HG03571 (cell line): ENCODE measurements at regions not wholly inside any gene's neighbourhood (a gene's known extent, or its start where the extent isn't known, plus 50 kb on each side); places are given as distances from the start of the nearest gene placed in this dataset.

Experiments
- ATAC-seq: cut with Tn5 transposase; IDR thresholded peaks from one replicate; pipeline ENCODE4 v1.9.1; 2021; ENCODE audit not compliant: unreplicated experiment

- no peak for ATAC-seq
Observed at GRCh38 chr18:45518311-45519155, 96.7 kb upstream of the SLC14A2 start.

- no peak for ATAC-seq
Observed at GRCh38 chr18:45519411-45520280, 95.6 kb upstream of the SLC14A2 start.

- ATAC-seq = no peak
Observed at GRCh38 chr18:45521136-45521535, 94.1 kb upstream of the SLC14A2 start.

- no peak for ATAC-seq
Observed at GRCh38 chr18:45521777-45522176, 93.5 kb upstream of the SLC14A2 start.

- no peak for ATAC-seq
Observed at GRCh38 chr18:45522371-45522770, 92.9 kb upstream of the SLC14A2 start.

- ATAC-seq = no peak
Observed at GRCh38 chr18:45525301-45525700, 90.0 kb upstream of the SLC14A2 start.

- no peak for ATAC-seq
Observed at GRCh38 chr18:45526114-45526841, 89.0 kb upstream of the SLC14A2 start.

- no peak for ATAC-seq
Observed at GRCh38 chr18:45527891-45528290, 87.4 kb upstream of the SLC14A2 start.

GRCh38 chr18:45528712-45529336 lies 86.5 kb upstream of the SLC14A2 start:
- ATAC-seq = no peak

GRCh38 chr18:45538444-45538843 lies 76.8 kb upstream of the SLC14A2 start:
- no peak for ATAC-seq

- ATAC-seq = no peak
Observed at GRCh38 chr18:45539491-45539891, 75.8 kb upstream of the SLC14A2 start.

- ATAC-seq = no peak
Observed at GRCh38 chr18:45540125-45540524, 75.2 kb upstream of the SLC14A2 start.

GRCh38 chr18:45541421-45541820 lies 73.9 kb upstream of the SLC14A2 start:
- ATAC-seq = no peak

- no peak for ATAC-seq
Observed at GRCh38 chr18:45542043-45542442, 73.2 kb upstream of the SLC14A2 start.

GRCh38 chr18:45547910-45548309 lies 67.4 kb upstream of the SLC14A2 start:
- ATAC-seq = no peak

- ATAC-seq = no peak
Observed at GRCh38 chr18:45548614-45549013, 66.7 kb upstream of the SLC14A2 start.

GRCh38 chr18:45549290-45549689 lies 66.0 kb upstream of the SLC14A2 start:
- no peak for ATAC-seq

GRCh38 chr18:45551142-45551815 lies 64.0 kb upstream of the SLC14A2 start:
- ATAC-seq = no peak

GRCh38 chr18:45553723-45554388 lies 61.4 kb upstream of the SLC14A2 start:
- no peak for ATAC-seq

GRCh38 chr18:45554389-45554737 lies 60.9 kb upstream of the SLC14A2 start:
- ATAC-seq = no peak
